Nephron progenitor cell (in vitro differentiated cells): ENCODE measurements at regions not wholly inside any gene's neighbourhood (a gene's known extent, or its start where the extent isn't known, plus 50 kb on each side); places are given as distances from the start of the nearest gene placed in this dataset.

Experiments
- DNase-seq: peaks from one replicate; pipeline ENCODE4 v3.0.0; 2021
- H3K27ac Mint-ChIP-seq: 2 replicates; pipeline ENCODE4 v1.8.0; 2021; ENCODE audit warnings: mild to moderate bottlenecking, moderate library complexity, mixed read lengths
- H3K27me3 Mint-ChIP-seq: 2 replicates; pipeline ENCODE4 v1.8.0; 2021; ENCODE audit warnings: mild to moderate bottlenecking, low read depth, mixed read lengths; ENCODE audit not compliant: poor library complexity
- H3K36me3 Mint-ChIP-seq: 2 replicates; pipeline ENCODE4 v1.8.0; 2021; ENCODE audit warnings: low read depth, mixed read lengths
- H3K4me1 Mint-ChIP-seq: 2 replicates; pipeline ENCODE4 v1.8.0; 2021; ENCODE audit warnings: mixed read lengths
- H3K4me3 Mint-ChIP-seq: 2 replicates; pipeline ENCODE4 v1.8.0; 2021; ENCODE audit warnings: mild to moderate bottlenecking, moderate library complexity, mixed read lengths
- H3K9me3 Mint-ChIP-seq: 2 replicates; pipeline ENCODE4 v1.8.0; 2021; ENCODE audit warnings: mild to moderate bottlenecking, moderate library complexity, mixed read lengths
- TF ChIP-seq, protein P1 (sequence below): fragments of 200-600 bp; sonication (generic); IDR thresholded peaks from 2 replicates; pipeline ENCODE4 v1.5.0; 2021; ENCODE audit warnings: antibody characterized with exemption

DNA sequence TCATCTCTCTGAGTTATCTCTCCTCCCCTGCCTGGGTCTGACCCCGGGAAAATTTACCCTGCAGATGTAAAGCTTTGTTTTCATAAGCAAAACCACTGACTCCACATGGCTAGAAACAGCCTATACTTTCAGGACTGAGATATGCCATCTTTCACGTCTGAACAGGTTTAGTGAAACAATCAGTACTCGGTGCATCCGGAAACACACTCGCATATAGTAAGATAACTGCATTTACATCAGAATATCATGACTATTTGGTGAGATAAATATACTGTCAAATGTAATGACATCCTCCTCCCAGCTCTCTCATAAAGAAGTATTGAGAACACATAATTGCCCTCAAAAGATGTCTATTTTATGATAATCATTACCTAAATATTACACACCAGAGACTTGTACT lies 172.8 kb downstream of the EFNB2 start:
- peaks cover 29% of the 10 kb centered on the region for H3K36me3 Mint-ChIP-seq
- peaks cover 15% of the 10 kb centered on the region for H3K4me1 Mint-ChIP-seq
- no peak for DNase-seq
- TF ChIP-seq, protein P1, sequence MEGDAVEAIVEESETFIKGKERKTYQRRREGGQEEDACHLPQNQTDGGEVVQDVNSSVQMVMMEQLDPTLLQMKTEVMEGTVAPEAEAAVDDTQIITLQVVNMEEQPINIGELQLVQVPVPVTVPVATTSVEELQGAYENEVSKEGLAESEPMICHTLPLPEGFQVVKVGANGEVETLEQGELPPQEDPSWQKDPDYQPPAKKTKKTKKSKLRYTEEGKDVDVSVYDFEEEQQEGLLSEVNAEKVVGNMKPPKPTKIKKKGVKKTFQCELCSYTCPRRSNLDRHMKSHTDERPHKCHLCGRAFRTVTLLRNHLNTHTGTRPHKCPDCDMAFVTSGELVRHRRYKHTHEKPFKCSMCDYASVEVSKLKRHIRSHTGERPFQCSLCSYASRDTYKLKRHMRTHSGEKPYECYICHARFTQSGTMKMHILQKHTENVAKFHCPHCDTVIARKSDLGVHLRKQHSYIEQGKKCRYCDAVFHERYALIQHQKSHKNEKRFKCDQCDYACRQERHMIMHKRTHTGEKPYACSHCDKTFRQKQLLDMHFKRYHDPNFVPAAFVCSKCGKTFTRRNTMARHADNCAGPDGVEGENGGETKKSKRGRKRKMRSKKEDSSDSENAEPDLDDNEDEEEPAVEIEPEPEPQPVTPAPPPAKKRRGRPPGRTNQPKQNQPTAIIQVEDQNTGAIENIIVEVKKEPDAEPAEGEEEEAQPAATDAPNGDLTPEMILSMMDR = no peak
- no peak overlapping the region for H3K4me3 Mint-ChIP-seq
- no peaks in the 10 kb centered on the region for H3K27me3 Mint-ChIP-seq
- peaks cover 62% of the 10 kb centered on the region for H3K9me3 Mint-ChIP-seq
- peak overlapping the region; percentile 66 for H3K27ac Mint-ChIP-seq

GRCh38 chr13:106361621-106362020 lies 173.8 kb downstream of the EFNB2 start:
- Mint-ChIP-seq H3K4me1 (peaks cover 17% of the 10 kb centered on the region), H3K4me3 (no peak overlapping the region), H3K27ac (no peak overlapping the region), H3K27me3 (no peaks in the 10 kb centered on the region), H3K36me3 (peaks cover 29% of the 10 kb centered on the region), H3K9me3 (peaks cover 57% of the 10 kb centered on the region)
- no peak for DNase-seq
- TF ChIP-seq, protein P1 = no peak

DNA sequence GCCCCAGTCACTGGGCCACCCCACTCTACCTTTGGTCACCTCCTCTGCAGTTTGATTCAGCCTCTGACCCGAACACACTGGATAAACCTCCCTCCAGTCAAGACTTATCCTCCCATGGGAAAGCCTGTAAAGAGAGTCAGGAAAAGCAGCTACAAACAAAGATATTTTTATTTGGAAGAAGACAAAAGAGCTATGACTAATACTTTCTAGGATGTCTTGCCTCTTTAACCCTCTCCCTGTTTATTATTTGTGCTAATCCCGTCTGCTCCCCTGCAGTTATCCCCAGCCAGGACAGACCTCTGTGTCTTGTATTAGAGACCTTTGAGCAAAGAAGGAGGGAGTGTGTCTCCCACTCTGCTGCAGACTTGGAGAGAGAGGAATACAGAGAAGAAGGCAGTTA lies 178.3 kb downstream of the EFNB2 start:
- TF ChIP-seq, protein P1 = no peak
- no peak overlapping the region for H3K27ac Mint-ChIP-seq
- H3K9me3 Mint-ChIP-seq = peaks cover 22% of the 10 kb centered on the region
- H3K4me3 Mint-ChIP-seq = no peak overlapping the region
- no peaks in the 10 kb centered on the region for H3K27me3 Mint-ChIP-seq
- no peak for DNase-seq
- peaks cover 18% of the 10 kb centered on the region for H3K36me3 Mint-ChIP-seq
- H3K4me1 Mint-ChIP-seq = peaks cover 24% of the 10 kb centered on the region

GRCh38 chr13:106355866-106356265 lies 179.6 kb downstream of the EFNB2 start:
- peaks cover 30% of the 10 kb centered on the region for H3K4me1 Mint-ChIP-seq

DNA sequence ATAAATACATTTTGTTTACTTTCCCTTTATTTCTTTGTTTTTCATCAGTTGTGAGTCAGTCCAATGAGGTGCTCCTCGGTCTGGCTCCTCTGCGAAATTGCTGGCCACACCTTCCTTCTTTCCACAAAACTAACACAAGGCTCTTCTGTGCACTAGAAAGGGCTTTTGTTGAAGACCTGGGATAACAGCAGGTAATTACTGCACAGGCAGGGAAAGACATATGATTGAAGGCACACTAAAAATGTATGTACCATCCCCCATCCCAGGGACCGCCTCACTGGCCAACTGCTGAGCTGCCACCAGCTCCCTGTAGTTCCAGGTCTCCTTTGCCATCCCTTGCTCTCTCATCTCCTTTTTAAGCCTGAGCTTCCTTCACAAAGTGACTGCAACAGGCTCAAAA lies 180.5 kb downstream of the EFNB2 start:
- H3K27me3 Mint-ChIP-seq = peaks cover 4% of the 10 kb centered on the region
- TF ChIP-seq, protein P1 = no peak
- no peak overlapping the region for H3K4me3 Mint-ChIP-seq
- H3K36me3 Mint-ChIP-seq = peaks cover 5% of the 10 kb centered on the region
- DNase-seq = no peak
- H3K4me1 Mint-ChIP-seq = peaks cover 39% of the 10 kb centered on the region
- no peak overlapping the region for H3K27ac Mint-ChIP-seq
- peaks cover 4% of the 10 kb centered on the region for H3K9me3 Mint-ChIP-seq

More at GRCh38 chr13:106355866-106356265, 179.6 kb downstream of the EFNB2 start:
- Mint-ChIP-seq H3K27ac (no peak overlapping the region), H3K27me3 (no peaks in the 10 kb centered on the region), H3K36me3 (peaks cover 13% of the 10 kb centered on the region), H3K9me3 (peaks cover 12% of the 10 kb centered on the region), H3K4me3 (no peak overlapping the region)
- DNase-seq = no peak
- TF ChIP-seq, protein P1 = no peak

DNA sequence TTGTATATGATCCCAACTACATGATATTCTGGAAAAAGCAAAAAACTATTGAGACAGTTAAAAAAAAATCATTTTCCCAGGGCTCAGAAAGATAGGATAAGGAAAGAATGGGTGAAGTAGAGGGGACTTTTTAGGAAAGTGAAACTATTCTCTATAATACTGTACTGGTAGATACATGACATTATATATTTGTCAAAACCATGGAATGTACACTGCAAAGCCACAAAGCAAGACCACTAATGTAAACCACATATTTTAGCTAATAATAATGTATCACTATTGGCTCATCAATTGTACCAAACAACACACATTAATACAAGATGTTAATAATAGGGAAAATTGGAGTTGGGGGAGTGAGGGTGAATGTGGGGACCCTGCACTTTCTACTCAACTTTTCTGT lies 182.6 kb downstream of the EFNB2 start:
- Mint-ChIP-seq H3K36me3 (peaks cover 5% of the 10 kb centered on the region), H3K27me3 (peaks cover 4% of the 10 kb centered on the region), H3K9me3 (peaks cover 4% of the 10 kb centered on the region), H3K27ac (no peak overlapping the region), H3K4me1 (peaks cover 60% of the 10 kb centered on the region), H3K4me3 (no peak overlapping the region)
- TF ChIP-seq, protein P1 = no peak
- no peak for DNase-seq
